GM12878 (cell line): ENCODE measurements at regions not wholly inside any gene's neighbourhood (a gene's known extent, or its start where the extent isn't known, plus 50 kb on each side); places are given as distances from the start of the nearest gene placed in this dataset.

Source experiments
- ATAC-seq: fragments of 200-7000 bp; cut with Tn5 transposase; 3 replicates; pipeline ENCODE4 v1.9.1; 2020; ENCODE audit warnings: mild to moderate bottlenecking, moderate library complexity
- BruUV-seq: library from RNA; stranded (reverse); fragments of 400-500 nt; replicated peaks from 2 replicates; lab custom pipeline; 2021; lab: Mats Ljungman, UMichigan
- CTCF ChIA-PET: fragments of 300-600 bp; sonication (Branson Sonifier 250); formaldehyde crosslinking; extraction: SDS; loops from one replicate; lab custom pipeline; 2021; ENCODE audit warnings: inconsistent platforms; lab: Yijun Ruan, JAX
- POLR2A ChIA-PET: fragments of 350-600 bp; formaldehyde crosslinking; extraction: SDS; loops from one replicate; lab custom pipeline; 2021; ENCODE audit warnings: inconsistent platforms; lab: Charles Lee
- RAD21 ChIA-PET: fragments of 300-600 bp; sonication (Branson Sonifier 250); formaldehyde crosslinking; loops from one replicate; lab custom pipeline; 2023; ENCODE audit warnings: antibody characterized with exemption; ENCODE audit not compliant: unreplicated experiment; lab: Charles Lee
- SMC1A ChIA-PET: fragments of 300-600 bp; sonication (Branson Sonifier 250); formaldehyde crosslinking; loops from one replicate; lab custom pipeline; 2023; ENCODE audit not compliant: unreplicated experiment, uncharacterized antibody; lab: Charles Lee
- DNase-seq: peaks from one replicate; pipeline ENCODE4 v3.0.0-alpha.2; 2011; ENCODE audit warnings: low read depth, low spot score
- FAIRE-seq: peaks from 3 replicates; lab custom pipeline; 2011; peaks lifted over from hg19 to GRCh38; lab: Jason Lieb, UNC
- H2AFZ ChIP-seq: 2 replicates; pipeline ENCODE4 v1.6.0; 2011; ENCODE audit warnings: low read depth, low read length, control low read depth; ENCODE audit not compliant: control insufficient read depth
- H3K27ac ChIP-seq: 2 replicates; pipeline ENCODE4 v1.5.1; 2011; ENCODE audit warnings: control low read depth; ENCODE audit not compliant: control insufficient read depth, insufficient read depth
- H3K27me3 ChIP-seq, 2 experiments: replicated peaks in 1 of 2; 2 replicates each; pipeline versions ENCODE4 v1.6.0 to v1.6.1; 2011; ENCODE audit warnings: low read length in 1 of 2; ENCODE audit not compliant: control insufficient read depth in 2 of 2, insufficient read depth in 2 of 2
- H3K36me3 ChIP-seq, 2 experiments: 2 replicates each; pipeline ENCODE4 v1.5.1; 2011; ENCODE audit warnings: low read length in 1 of 2; ENCODE audit not compliant: control insufficient read depth in 2 of 2, insufficient read depth in 2 of 2
- H3K4me1 ChIP-seq: 2 replicates; pipeline ENCODE4 v1.6.1; 2011; ENCODE audit warnings: mild to moderate bottlenecking, low read length, moderate library complexity, mixed read lengths; ENCODE audit not compliant: control insufficient read depth, insufficient read depth
- H3K4me2 ChIP-seq: 2 replicates; pipeline ENCODE4 v1.6.0; 2011; ENCODE audit warnings: control low read depth; ENCODE audit not compliant: control insufficient read depth, insufficient read depth
- H3K4me3 ChIP-seq: fragments of 200-600 bp; sonication (generic); 2 replicates; pipeline ENCODE4 v1.5.1; 2016
- H3K79me2 ChIP-seq: 2 replicates; pipeline ENCODE4 v1.6.0; 2011; ENCODE audit warnings: low read length; ENCODE audit not compliant: control insufficient read depth, insufficient read depth
- H3K9ac ChIP-seq: 2 replicates; pipeline ENCODE4 v1.8.0; 2011; ENCODE audit warnings: low read length, control low read depth, mixed read lengths; ENCODE audit not compliant: control insufficient read depth, insufficient read depth
- H3K9me3 ChIP-seq: replicated peaks from 3 replicates; pipeline ENCODE4 v1.5.1; 2011; ENCODE audit warnings: mild to moderate bottlenecking, low read length; ENCODE audit not compliant: control insufficient read depth, insufficient read depth
- H4K20me1 ChIP-seq: 2 replicates; pipeline ENCODE4 v1.6.0; 2011; ENCODE audit not compliant: control insufficient read depth, insufficient read depth
- ASH2L ChIP-seq: fragments of 300-600, 200-600 bp; sonication (generic); IDR thresholded peaks from 2 replicates; pipeline ENCODE4 v1.6.1; 2017; ENCODE audit warnings: low read depth, mild to moderate bottlenecking, borderline replicate concordance
- CBFB ChIP-seq: IDR thresholded peaks from 2 replicates; pipeline ENCODE4 v1.6.1; 2016; ENCODE audit warnings: antibody characterized with exemption, low read depth
- FOXM1 ChIP-seq: IDR thresholded peaks from 2 replicates; pipeline ENCODE4 v1.6.1; 2012; ENCODE audit warnings: low read depth, mild to moderate bottlenecking, inconsistent platforms, low read length, moderate library complexity
- IRF5 ChIP-seq: fragments of 450-650 bp; IDR thresholded peaks from 2 replicates; pipeline ENCODE4 v1.6.1; 2017; ENCODE audit warnings: borderline replicate concordance
- NFYB ChIP-seq: IDR thresholded peaks from 2 replicates; pipeline ENCODE4 v1.6.1; 2011; ENCODE audit warnings: low read depth, mild to moderate bottlenecking, low read length, improper control_type of control experiment, moderate library complexity; ENCODE audit not compliant: insufficient read depth
- NR2C2 ChIP-seq: IDR thresholded peaks from 2 replicates; pipeline ENCODE4 v1.6.1; 2011; ENCODE audit warnings: borderline replicate concordance, low read depth; ENCODE audit not compliant: control insufficient read depth, insufficient read length
- YY1 ChIP-seq: IDR thresholded peaks from 2 replicates; pipeline ENCODE4 v1.6.1; 2011; ENCODE audit warnings: low read depth, mild to moderate bottlenecking, low read length
- ZNF592 ChIP-seq: fragments of 450-650 bp; IDR thresholded peaks from 2 replicates; pipeline ENCODE4 v1.6.1; 2017; ENCODE audit warnings: mild to moderate bottlenecking, moderate library complexity
- WGBS: methylation state at CpG from one replicate; pipeline ENCODE4 v1.1.6; 2016; ENCODE audit warnings: low lambda C conversion rate; ENCODE audit not compliant: insufficient replicate concordance, insufficient coverage; ENCODE audit errors: missing lambda C conversion rate; 5-methylcytosine and 5-hydroxymethylcytosine counted together
- in situ Hi-C: fragments of 300-500 bp; cut with MboI; formaldehyde crosslinking; loops from 9 replicates; pipeline ENCODE4 v1.14.3; 2018; ENCODE audit warnings: mixed read lengths
- intact Hi-C: fragments of 100-400 bp; cut with micrococcal nuclease; formaldehyde crosslinking; loops from one replicate; pipeline ENCODE4 v1.14.2; 2022; ENCODE audit not compliant: unreplicated experiment
- TF ChIP-seq, protein P1 (sequence below): IDR thresholded peaks from 2 replicates; pipeline ENCODE4 v1.6.1; 2012; ENCODE audit warnings: low read length, inconsistent platforms
- TF ChIP-seq, protein P2 (sequence below): IDR thresholded peaks from 2 replicates; pipeline ENCODE4 v1.6.1; 2012; ENCODE audit warnings: mild to moderate bottlenecking, low read depth, low read length
- TF ChIP-seq, protein P3 (sequence below): fragments of 450-650 bp; IDR thresholded peaks from 2 replicates; pipeline ENCODE4 v1.6.1; 2017; ENCODE audit warnings: mild to moderate bottlenecking

- DNase-seq (no peak), ATAC-seq (no peak), FAIRE-seq (no peak)
- Histone ChIP-seq H4K20me1 (no peaks in the 10 kb centered on the region), H2AFZ (no peak overlapping the region), H3K27ac (no peak overlapping the region), H3K36me3 (no peaks in the 10 kb centered on the region), H3K27me3 (no peaks in the 10 kb centered on the region), H3K9ac (no peak overlapping the region), H3K4me3 (no peak overlapping the region), H3K4me1 (no peaks in the 10 kb centered on the region), H3K9me3 (no peaks in the 10 kb centered on the region), H3K4me2 (no peak overlapping the region), H3K79me2 (no peaks in the 10 kb centered on the region)
- POLR2A ChIA-PET: no interaction called here
- intact Hi-C loops: no loop called here
- BruUV-seq: no TSS peak
- SMC1A ChIA-PET: no interaction called here
- WGBS: 58% methylated on average over 5 of the region's 5 CpGs
- CTCF ChIA-PET: interaction anchor here (1.7 kb wide), 1 partner anchor 8 kb away, joined by 7 read pairs; no protein-coding TSS in a partner anchor
- RAD21 ChIA-PET: no interaction called here
- in situ Hi-C loops: loop anchor here (25.0 kb wide), 2 partner anchors 648 to 1973 kb away; no protein-coding TSS in a partner anchor
- TF ChIP-seq NR2C2 (no peak), FOXM1 (no peak), NFYB (no peak), CBFB (no peak), YY1 (no peak), ASH2L (no peak), ZNF592 (no peak), IRF5 (no peak)
- TF ChIP-seq, protein P1, sequence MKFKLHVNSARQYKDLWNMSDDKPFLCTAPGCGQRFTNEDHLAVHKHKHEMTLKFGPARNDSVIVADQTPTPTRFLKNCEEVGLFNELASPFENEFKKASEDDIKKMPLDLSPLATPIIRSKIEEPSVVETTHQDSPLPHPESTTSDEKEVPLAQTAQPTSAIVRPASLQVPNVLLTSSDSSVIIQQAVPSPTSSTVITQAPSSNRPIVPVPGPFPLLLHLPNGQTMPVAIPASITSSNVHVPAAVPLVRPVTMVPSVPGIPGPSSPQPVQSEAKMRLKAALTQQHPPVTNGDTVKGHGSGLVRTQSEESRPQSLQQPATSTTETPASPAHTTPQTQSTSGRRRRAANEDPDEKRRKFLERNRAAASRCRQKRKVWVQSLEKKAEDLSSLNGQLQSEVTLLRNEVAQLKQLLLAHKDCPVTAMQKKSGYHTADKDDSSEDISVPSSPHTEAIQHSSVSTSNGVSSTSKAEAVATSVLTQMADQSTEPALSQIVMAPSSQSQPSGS: no peak
- TF ChIP-seq, protein P2, sequence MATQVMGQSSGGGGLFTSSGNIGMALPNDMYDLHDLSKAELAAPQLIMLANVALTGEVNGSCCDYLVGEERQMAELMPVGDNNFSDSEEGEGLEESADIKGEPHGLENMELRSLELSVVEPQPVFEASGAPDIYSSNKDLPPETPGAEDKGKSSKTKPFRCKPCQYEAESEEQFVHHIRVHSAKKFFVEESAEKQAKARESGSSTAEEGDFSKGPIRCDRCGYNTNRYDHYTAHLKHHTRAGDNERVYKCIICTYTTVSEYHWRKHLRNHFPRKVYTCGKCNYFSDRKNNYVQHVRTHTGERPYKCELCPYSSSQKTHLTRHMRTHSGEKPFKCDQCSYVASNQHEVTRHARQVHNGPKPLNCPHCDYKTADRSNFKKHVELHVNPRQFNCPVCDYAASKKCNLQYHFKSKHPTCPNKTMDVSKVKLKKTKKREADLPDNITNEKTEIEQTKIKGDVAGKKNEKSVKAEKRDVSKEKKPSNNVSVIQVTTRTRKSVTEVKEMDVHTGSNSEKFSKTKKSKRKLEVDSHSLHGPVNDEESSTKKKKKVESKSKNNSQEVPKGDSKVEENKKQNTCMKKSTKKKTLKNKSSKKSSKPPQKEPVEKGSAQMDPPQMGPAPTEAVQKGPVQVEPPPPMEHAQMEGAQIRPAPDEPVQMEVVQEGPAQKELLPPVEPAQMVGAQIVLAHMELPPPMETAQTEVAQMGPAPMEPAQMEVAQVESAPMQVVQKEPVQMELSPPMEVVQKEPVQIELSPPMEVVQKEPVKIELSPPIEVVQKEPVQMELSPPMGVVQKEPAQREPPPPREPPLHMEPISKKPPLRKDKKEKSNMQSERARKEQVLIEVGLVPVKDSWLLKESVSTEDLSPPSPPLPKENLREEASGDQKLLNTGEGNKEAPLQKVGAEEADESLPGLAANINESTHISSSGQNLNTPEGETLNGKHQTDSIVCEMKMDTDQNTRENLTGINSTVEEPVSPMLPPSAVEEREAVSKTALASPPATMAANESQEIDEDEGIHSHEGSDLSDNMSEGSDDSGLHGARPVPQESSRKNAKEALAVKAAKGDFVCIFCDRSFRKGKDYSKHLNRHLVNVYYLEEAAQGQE: no peak
- TF ChIP-seq, protein P3, sequence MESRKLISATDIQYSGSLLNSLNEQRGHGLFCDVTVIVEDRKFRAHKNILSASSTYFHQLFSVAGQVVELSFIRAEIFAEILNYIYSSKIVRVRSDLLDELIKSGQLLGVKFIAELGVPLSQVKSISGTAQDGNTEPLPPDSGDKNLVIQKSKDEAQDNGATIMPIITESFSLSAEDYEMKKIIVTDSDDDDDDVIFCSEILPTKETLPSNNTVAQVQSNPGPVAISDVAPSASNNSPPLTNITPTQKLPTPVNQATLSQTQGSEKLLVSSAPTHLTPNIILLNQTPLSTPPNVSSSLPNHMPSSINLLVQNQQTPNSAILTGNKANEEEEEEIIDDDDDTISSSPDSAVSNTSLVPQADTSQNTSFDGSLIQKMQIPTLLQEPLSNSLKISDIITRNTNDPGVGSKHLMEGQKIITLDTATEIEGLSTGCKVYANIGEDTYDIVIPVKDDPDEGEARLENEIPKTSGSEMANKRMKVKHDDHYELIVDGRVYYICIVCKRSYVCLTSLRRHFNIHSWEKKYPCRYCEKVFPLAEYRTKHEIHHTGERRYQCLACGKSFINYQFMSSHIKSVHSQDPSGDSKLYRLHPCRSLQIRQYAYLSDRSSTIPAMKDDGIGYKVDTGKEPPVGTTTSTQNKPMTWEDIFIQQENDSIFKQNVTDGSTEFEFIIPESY: no peak
Measured at GRCh38 chr7:17689361-17689902, 250.9 kb downstream of the SNX13 start.
